Liver (tissue), 8 donors: ENCODE measurements at regions not wholly inside any gene's neighbourhood (a gene's known extent, or its start where the extent isn't known, plus 50 kb on each side); places are given as distances from the start of the nearest gene placed in this dataset.
A peak's percentile ranks its signal among the peaks of the same experiment; 100 is the strongest.

ENCODE experiments used
- DNase-seq: peaks from one replicate; pipeline ENCODE4 v3.0.0-alpha.2; 2017; ENCODE audit warnings: low spot score
- H3K27ac ChIP-seq, 2 donors: one replicate each; pipeline ENCODE4 v1.7.0; 2013; ENCODE audit warnings: inconsistent platforms in 2 of 2, low read length in 2 of 2, control low read depth in 1 of 2, low read depth in 1 of 2, mild to moderate bottlenecking in 1 of 2
- H3K27me3 ChIP-seq, 4 donors: one replicate each; pipeline versions ENCODE4 v1.6.1 to v1.7.0; 2013; ENCODE audit warnings: low read length in 3 of 4, inconsistent platforms in 1 of 4, mild to moderate bottlenecking in 1 of 4, moderate library complexity in 1 of 4; ENCODE audit not compliant: control insufficient read depth in 4 of 4, insufficient read depth in 4 of 4
- H3K36me3 ChIP-seq, 4 donors: one replicate each; pipeline versions ENCODE4 v1.6.1 to v1.7.0; 2013; ENCODE audit warnings: low read length in 3 of 4, mild to moderate bottlenecking in 3 of 4, low read depth in 1 of 4, moderate library complexity in 1 of 4; ENCODE audit not compliant: control insufficient read depth in 4 of 4, insufficient read depth in 3 of 4
- H3K4me1 ChIP-seq, 4 donors: one replicate each; pipeline versions ENCODE4 v1.6.1 to v1.7.0; 2013; ENCODE audit warnings: low read length in 3 of 4, mild to moderate bottlenecking in 3 of 4, moderate library complexity in 1 of 4; ENCODE audit not compliant: control insufficient read depth in 4 of 4, insufficient read depth in 4 of 4
- H3K4me3 ChIP-seq, 3 donors: one replicate each; pipeline versions ENCODE4 v1.6.1 to v1.7.0; 2013; ENCODE audit warnings: low read length in 3 of 3, control low read depth in 1 of 3, low read depth in 1 of 3, mild to moderate bottlenecking in 1 of 3
- H3K9ac ChIP-seq, 2 donors: one replicate each; pipeline ENCODE4 v1.7.0; 2013; ENCODE audit warnings: low read length in 2 of 2, mild to moderate bottlenecking in 2 of 2, moderate library complexity in 2 of 2, control low read depth in 1 of 2, low read depth in 1 of 2
- H3K9me3 ChIP-seq, 4 donors: one replicate each; pipeline versions ENCODE4 v1.6.1 to v1.7.0; 2013; ENCODE audit warnings: low read length in 3 of 4; ENCODE audit not compliant: control insufficient read depth in 4 of 4
- EGR1 ChIP-seq, 2 donors: IDR thresholded peaks; 2 replicates each; pipeline ENCODE4 v1.6.1; 2016 to 2018; ENCODE audit warnings: antibody characterized with exemption in 2 of 2, low read depth in 2 of 2
- FOXA1 ChIP-seq: IDR thresholded peaks from 2 replicates; pipeline ENCODE4 v1.6.1; 2016; ENCODE audit warnings: antibody characterized with exemption
- FOXA2 ChIP-seq: IDR thresholded peaks from 2 replicates; pipeline ENCODE4 v1.6.1; 2016; ENCODE audit warnings: antibody characterized with exemption
- GABPA ChIP-seq, 2 donors: IDR thresholded peaks in 1 of 2; conservative IDR thresholded peaks in 1 of 2; 2 replicates each; pipeline ENCODE4 v1.6.1; 2016; ENCODE audit warnings: antibody characterized with exemption in 2 of 2, mild to moderate bottlenecking in 1 of 2, moderate library complexity in 1 of 2
- HNF4A ChIP-seq, 2 donors: conservative IDR thresholded peaks; 2 replicates each; pipeline ENCODE4 v1.6.1; 2016; ENCODE audit warnings: antibody characterized with exemption in 2 of 2, mild to moderate bottlenecking in 2 of 2
- HNF4G ChIP-seq: IDR thresholded peaks from 2 replicates; pipeline ENCODE4 v1.6.1; 2016; ENCODE audit warnings: antibody characterized with exemption
- JUND ChIP-seq, 2 donors: IDR thresholded peaks; 2 replicates each; pipeline ENCODE4 v1.6.1; 2016; ENCODE audit warnings: antibody characterized with exemption in 2 of 2
- NR2F2 ChIP-seq: IDR thresholded peaks from 2 replicates; pipeline ENCODE4 v1.6.1; 2016; ENCODE audit warnings: antibody characterized with exemption
- RAD21 ChIP-seq, 2 donors: IDR thresholded peaks; 2 replicates each; pipeline ENCODE4 v1.6.1; 2016; ENCODE audit warnings: antibody characterized with exemption in 2 of 2, mild to moderate bottlenecking in 2 of 2
- RXRA ChIP-seq, 2 donors: IDR thresholded peaks; 2 replicates each; pipeline ENCODE4 v1.6.1; 2017 to 2018; ENCODE audit warnings: antibody characterized with exemption in 2 of 2, mild to moderate bottlenecking in 1 of 2
- SP1 ChIP-seq: IDR thresholded peaks from 2 replicates; pipeline ENCODE4 v1.6.1; 2018; ENCODE audit warnings: antibody characterized with exemption, mild to moderate bottlenecking
- TAF1 ChIP-seq: conservative IDR thresholded peaks from 2 replicates; pipeline ENCODE4 v1.6.1; 2016; ENCODE audit warnings: antibody characterized with exemption, mild to moderate bottlenecking
- YY1 ChIP-seq: IDR thresholded peaks from 2 replicates; pipeline ENCODE4 v1.6.1; 2016; ENCODE audit warnings: antibody characterized with exemption, mild to moderate bottlenecking
- WGBS: extraction: QIAGEN DNeasy Blood & Tissue Kit; methylation state at CpG from one replicate; pipeline ENCODE4 v1.1.7; 2013; 5-methylcytosine and 5-hydroxymethylcytosine counted together
- TF ChIP-seq, protein P1 (sequence below): IDR thresholded peaks from 2 replicates; pipeline ENCODE4 v1.6.1; 2016; ENCODE audit warnings: antibody characterized with exemption
- TF ChIP-seq, protein P2 (sequence below): IDR thresholded peaks from 2 replicates; pipeline ENCODE4 v1.6.1; 2016; ENCODE audit warnings: antibody characterized with exemption, mild to moderate bottlenecking
- TF ChIP-seq, protein P3 (sequence below): fragments of 150-350 bp; IDR thresholded peaks from 2 replicates; pipeline ENCODE4 v1.5.1; 2017; ENCODE audit warnings: improper control_type of control experiment, low read depth, low read length; ENCODE audit not compliant: missing input control
- TF ChIP-seq, protein P4 (sequence below): IDR thresholded peaks from 2 replicates; pipeline ENCODE4 v1.6.1; 2016; ENCODE audit warnings: antibody characterized with exemption
- TF ChIP-seq, protein P5 (sequence below): IDR thresholded peaks from 2 replicates; pipeline ENCODE4 v1.6.1; 2016; ENCODE audit warnings: antibody characterized with exemption
- donor health status: healthy.
- donor health status: healthy.
- donor health status: healthy.
- donor health status: healthy.
- donor health status: healthy.

DNA sequence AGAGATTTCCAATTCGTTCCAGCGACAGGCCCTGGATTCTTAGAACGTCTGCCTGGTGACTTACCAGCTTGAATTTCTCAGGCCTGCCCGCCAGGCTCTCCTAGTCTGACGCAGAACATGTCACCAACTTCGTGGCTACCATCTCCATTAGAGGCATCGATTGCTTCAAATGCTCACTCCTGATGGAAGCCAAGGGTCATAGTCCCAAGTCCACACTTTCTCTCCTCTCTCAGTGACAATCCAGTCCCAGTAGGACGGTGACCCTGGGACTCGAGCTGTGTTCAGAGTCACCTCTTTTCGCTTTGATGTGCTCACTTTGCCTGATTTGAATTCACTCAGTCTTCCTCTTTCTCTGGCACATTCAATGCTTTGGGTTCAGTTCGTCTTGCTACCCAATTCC is 94.8 kb downstream of the GADD45G start:
- no peak overlapping the region for H3K4me3 ChIP-seq
- H3K9me3 ChIP-seq, result no peaks in the 10 kb centered on the region
- 41% methylated on average over 11 of the region's 11 CpGs for WGBS
- no peaks in the 10 kb centered on the region for H3K27me3 ChIP-seq
- DNase-seq, result no peak
- peak; percentile 98 to 99 for TF ChIP-seq RXRA (IDR thresholded peaks at IDR 0.05)
- no peak for TF ChIP-seq FOXA2
- TF ChIP-seq GABPA (IDR thresholded peaks at IDR 0.05 in 1 of 2, conservative IDR thresholded peaks at IDR 0.05 in 1 of 2), result no peak
- TF ChIP-seq SP1, result peak; percentile 100
- peak; percentile 99 for TF ChIP-seq HNF4G
- TF ChIP-seq HNF4A (conservative IDR thresholded peaks at IDR 0.05), result peak; percentile 99 to 100
- TF ChIP-seq, protein P1, sequence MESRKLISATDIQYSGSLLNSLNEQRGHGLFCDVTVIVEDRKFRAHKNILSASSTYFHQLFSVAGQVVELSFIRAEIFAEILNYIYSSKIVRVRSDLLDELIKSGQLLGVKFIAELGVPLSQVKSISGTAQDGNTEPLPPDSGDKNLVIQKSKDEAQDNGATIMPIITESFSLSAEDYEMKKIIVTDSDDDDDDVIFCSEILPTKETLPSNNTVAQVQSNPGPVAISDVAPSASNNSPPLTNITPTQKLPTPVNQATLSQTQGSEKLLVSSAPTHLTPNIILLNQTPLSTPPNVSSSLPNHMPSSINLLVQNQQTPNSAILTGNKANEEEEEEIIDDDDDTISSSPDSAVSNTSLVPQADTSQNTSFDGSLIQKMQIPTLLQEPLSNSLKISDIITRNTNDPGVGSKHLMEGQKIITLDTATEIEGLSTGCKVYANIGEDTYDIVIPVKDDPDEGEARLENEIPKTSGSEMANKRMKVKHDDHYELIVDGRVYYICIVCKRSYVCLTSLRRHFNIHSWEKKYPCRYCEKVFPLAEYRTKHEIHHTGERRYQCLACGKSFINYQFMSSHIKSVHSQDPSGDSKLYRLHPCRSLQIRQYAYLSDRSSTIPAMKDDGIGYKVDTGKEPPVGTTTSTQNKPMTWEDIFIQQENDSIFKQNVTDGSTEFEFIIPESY, result peak; percentile 73
- TF ChIP-seq FOXA1, result no peak
- peak; percentile 75 for TF ChIP-seq NR2F2
- TF ChIP-seq RAD21 (IDR thresholded peaks at IDR 0.05), result peak; percentile 61 to 74
- TF ChIP-seq, protein P2, sequence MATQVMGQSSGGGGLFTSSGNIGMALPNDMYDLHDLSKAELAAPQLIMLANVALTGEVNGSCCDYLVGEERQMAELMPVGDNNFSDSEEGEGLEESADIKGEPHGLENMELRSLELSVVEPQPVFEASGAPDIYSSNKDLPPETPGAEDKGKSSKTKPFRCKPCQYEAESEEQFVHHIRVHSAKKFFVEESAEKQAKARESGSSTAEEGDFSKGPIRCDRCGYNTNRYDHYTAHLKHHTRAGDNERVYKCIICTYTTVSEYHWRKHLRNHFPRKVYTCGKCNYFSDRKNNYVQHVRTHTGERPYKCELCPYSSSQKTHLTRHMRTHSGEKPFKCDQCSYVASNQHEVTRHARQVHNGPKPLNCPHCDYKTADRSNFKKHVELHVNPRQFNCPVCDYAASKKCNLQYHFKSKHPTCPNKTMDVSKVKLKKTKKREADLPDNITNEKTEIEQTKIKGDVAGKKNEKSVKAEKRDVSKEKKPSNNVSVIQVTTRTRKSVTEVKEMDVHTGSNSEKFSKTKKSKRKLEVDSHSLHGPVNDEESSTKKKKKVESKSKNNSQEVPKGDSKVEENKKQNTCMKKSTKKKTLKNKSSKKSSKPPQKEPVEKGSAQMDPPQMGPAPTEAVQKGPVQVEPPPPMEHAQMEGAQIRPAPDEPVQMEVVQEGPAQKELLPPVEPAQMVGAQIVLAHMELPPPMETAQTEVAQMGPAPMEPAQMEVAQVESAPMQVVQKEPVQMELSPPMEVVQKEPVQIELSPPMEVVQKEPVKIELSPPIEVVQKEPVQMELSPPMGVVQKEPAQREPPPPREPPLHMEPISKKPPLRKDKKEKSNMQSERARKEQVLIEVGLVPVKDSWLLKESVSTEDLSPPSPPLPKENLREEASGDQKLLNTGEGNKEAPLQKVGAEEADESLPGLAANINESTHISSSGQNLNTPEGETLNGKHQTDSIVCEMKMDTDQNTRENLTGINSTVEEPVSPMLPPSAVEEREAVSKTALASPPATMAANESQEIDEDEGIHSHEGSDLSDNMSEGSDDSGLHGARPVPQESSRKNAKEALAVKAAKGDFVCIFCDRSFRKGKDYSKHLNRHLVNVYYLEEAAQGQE, result peak; percentile 53
- no peak for TF ChIP-seq TAF1
- TF ChIP-seq, protein P3, sequence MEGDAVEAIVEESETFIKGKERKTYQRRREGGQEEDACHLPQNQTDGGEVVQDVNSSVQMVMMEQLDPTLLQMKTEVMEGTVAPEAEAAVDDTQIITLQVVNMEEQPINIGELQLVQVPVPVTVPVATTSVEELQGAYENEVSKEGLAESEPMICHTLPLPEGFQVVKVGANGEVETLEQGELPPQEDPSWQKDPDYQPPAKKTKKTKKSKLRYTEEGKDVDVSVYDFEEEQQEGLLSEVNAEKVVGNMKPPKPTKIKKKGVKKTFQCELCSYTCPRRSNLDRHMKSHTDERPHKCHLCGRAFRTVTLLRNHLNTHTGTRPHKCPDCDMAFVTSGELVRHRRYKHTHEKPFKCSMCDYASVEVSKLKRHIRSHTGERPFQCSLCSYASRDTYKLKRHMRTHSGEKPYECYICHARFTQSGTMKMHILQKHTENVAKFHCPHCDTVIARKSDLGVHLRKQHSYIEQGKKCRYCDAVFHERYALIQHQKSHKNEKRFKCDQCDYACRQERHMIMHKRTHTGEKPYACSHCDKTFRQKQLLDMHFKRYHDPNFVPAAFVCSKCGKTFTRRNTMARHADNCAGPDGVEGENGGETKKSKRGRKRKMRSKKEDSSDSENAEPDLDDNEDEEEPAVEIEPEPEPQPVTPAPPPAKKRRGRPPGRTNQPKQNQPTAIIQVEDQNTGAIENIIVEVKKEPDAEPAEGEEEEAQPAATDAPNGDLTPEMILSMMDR, result no peak
- TF ChIP-seq, protein P4, sequence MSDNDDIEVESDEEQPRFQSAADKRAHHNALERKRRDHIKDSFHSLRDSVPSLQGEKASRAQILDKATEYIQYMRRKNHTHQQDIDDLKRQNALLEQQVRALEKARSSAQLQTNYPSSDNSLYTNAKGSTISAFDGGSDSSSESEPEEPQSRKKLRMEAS, result peak; percentile 89
- TF ChIP-seq JUND (IDR thresholded peaks at IDR 0.05), result peak; percentile 67 to 86
- TF ChIP-seq, protein P5, sequence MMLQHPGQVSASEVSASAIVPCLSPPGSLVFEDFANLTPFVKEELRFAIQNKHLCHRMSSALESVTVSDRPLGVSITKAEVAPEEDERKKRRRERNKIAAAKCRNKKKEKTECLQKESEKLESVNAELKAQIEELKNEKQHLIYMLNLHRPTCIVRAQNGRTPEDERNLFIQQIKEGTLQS, result peak; percentile 49
- TF ChIP-seq EGR1 (IDR thresholded peaks at IDR 0.05; ENCODE audit: low read depth in 2 of 2), result peak in 1 of 2 donors; percentile 46
- peak; percentile 88 for TF ChIP-seq YY1
- H3K4me1 ChIP-seq, result peaks cover 16 to 59% (median 46%) of the 10 kb centered on the region in 4 donors
- peak overlapping the region in 1 of 2 donors; percentile 31 for H3K9ac ChIP-seq
- H3K27ac ChIP-seq, result peak overlapping the region; percentile 62 to 73
- H3K36me3 ChIP-seq, result no peaks in the 10 kb centered on the region
